SK-N-SH treated with all-trans-retinoic acid at 6 μM for 48 hours (cell line): ENCODE measurements at regions not wholly inside any gene's neighbourhood (a gene's known extent, or its start where the extent isn't known, plus 50 kb on each side); places are given as distances from the start of the nearest gene placed in this dataset.

Source experiments
- ATAC-seq: fragments of 200-7000 bp; cut with Tn5 transposase; 3 replicates; pipeline ENCODE4 v1.9.1; 2020; ENCODE audit warnings: mild to moderate bottlenecking, moderate library complexity
- ARNTL ChIP-seq: fragments of 450-650 bp; formaldehyde crosslinking; IDR thresholded peaks from 2 replicates; pipeline ENCODE4 v1.5.0; 2020; ENCODE audit warnings: low read depth, mild to moderate bottlenecking, moderate library complexity, borderline replicate concordance
- BACH2 ChIP-seq: fragments of 250-450 bp; sonication (Bioruptor Pico); IDR thresholded peaks from 2 replicates; pipeline ENCODE4 v1.9.0; 2021; ENCODE audit warnings: mild to moderate bottlenecking, borderline replicate concordance
- CSDC2 ChIP-seq: fragments of 250-450 bp; sonication (Bioruptor Pico); IDR thresholded peaks from 2 replicates; pipeline ENCODE4 v1.5.0; 2020; ENCODE audit warnings: mild to moderate bottlenecking, moderate library complexity
- CSRNP3 ChIP-seq: fragments of 250-450 bp; sonication (Bioruptor Pico); IDR thresholded peaks from 2 replicates; pipeline ENCODE4 v1.5.1; 2021; ENCODE audit warnings: mild to moderate bottlenecking, moderate library complexity
- ESRRG ChIP-seq: fragments of 250-450 bp; sonication (Bioruptor Pico); IDR thresholded peaks from 2 replicates; pipeline ENCODE4 v1.6.1; 2021; ENCODE audit warnings: mild to moderate bottlenecking
- PPARA ChIP-seq: fragments of 250-450 bp; sonication (Bioruptor Pico); IDR thresholded peaks from 2 replicates; pipeline ENCODE4 v1.5.0; 2020; ENCODE audit warnings: mild to moderate bottlenecking, borderline replicate concordance
- RARB ChIP-seq: fragments of 250-450 bp; sonication (Bioruptor Pico); IDR thresholded peaks from 2 replicates; pipeline ENCODE4 v1.8.0; 2021; ENCODE audit warnings: mild to moderate bottlenecking, moderate library complexity
- SNAI2 ChIP-seq: fragments of 250-450 bp; sonication (Bioruptor Pico); IDR thresholded peaks from 2 replicates; pipeline ENCODE4 v1.5.0; 2020; ENCODE audit warnings: mild to moderate bottlenecking, moderate library complexity
- ZC3H10 ChIP-seq: fragments of 250-450 bp; sonication (Bioruptor Pico); IDR thresholded peaks from 2 replicates; pipeline ENCODE4 v1.5.1; 2021; ENCODE audit warnings: mild to moderate bottlenecking, moderate library complexity
- ZFP3 ChIP-seq: fragments of 250-450 bp; sonication (Bioruptor Pico); IDR thresholded peaks from 2 replicates; pipeline ENCODE4 v1.5.0; 2020; ENCODE audit warnings: mild to moderate bottlenecking, moderate library complexity
- ZFP30 ChIP-seq: fragments of 450-650 bp; formaldehyde crosslinking; IDR thresholded peaks from 2 replicates; pipeline ENCODE4 v1.5.0; 2022; ENCODE audit warnings: mild to moderate bottlenecking, moderate library complexity
- ZNF565 ChIP-seq: fragments of 450-650 bp; formaldehyde crosslinking; conservative IDR thresholded peaks from 2 replicates; pipeline ENCODE4 v1.5.0; 2020; ENCODE audit warnings: low read depth, mild to moderate bottlenecking, moderate library complexity
- ZNF70 ChIP-seq: fragments of 450-650 bp; formaldehyde crosslinking; IDR thresholded peaks from 2 replicates; pipeline ENCODE4 v1.5.0; 2020; ENCODE audit warnings: mild to moderate bottlenecking, moderate library complexity
- ZNF8 ChIP-seq: fragments of 450-650 bp; formaldehyde crosslinking; IDR thresholded peaks from 2 replicates; pipeline ENCODE4 v1.5.0; 2020; ENCODE audit warnings: mild to moderate bottlenecking, moderate library complexity
- TF ChIP-seq, protein P1 (sequence below): fragments of 250-450 bp; sonication (Bioruptor Pico); IDR thresholded peaks from 2 replicates; pipeline ENCODE4 v1.8.0; 2021; ENCODE audit warnings: low read depth, mild to moderate bottlenecking, moderate library complexity, borderline replicate concordance
- TF ChIP-seq, protein P2 (sequence below): fragments of 250-450 bp; sonication (Bioruptor Pico); IDR thresholded peaks from 2 replicates; pipeline ENCODE4 v1.5.0; 2020; ENCODE audit warnings: mild to moderate bottlenecking, moderate library complexity

DNA sequence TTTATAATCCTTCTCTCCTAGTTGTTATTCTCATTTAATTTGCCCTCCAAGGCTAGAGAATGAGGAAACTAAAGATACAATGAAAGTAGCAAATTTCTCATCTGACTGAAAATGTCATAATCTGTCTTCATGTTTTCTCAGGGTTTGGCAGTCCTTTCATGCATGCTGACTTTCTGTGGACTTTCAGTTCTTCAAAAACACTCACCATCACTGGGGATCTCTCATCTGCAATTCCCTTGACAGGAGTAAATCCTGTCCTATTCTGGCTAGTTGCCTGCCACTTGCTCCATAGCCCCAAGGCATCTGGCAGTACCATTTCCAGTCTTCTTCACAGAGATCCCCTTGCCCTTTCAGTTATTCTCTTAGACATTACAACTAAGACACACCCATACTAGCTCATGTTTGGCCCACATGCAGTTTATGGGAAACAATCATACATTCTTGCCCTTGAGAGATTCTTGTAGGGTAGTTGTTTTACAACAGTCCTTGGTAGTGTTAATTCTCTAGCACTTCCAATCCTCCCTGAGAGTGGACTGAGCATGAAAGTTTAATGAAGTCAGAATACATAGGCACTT, 449.7 kb upstream of the KLHL4 start:
- TF ChIP-seq ZFP30 (CRISPR knock-in tag) (no peak), RARB (CRISPR knock-in tag) (no peak)
- TF ChIP-seq, protein P1, sequence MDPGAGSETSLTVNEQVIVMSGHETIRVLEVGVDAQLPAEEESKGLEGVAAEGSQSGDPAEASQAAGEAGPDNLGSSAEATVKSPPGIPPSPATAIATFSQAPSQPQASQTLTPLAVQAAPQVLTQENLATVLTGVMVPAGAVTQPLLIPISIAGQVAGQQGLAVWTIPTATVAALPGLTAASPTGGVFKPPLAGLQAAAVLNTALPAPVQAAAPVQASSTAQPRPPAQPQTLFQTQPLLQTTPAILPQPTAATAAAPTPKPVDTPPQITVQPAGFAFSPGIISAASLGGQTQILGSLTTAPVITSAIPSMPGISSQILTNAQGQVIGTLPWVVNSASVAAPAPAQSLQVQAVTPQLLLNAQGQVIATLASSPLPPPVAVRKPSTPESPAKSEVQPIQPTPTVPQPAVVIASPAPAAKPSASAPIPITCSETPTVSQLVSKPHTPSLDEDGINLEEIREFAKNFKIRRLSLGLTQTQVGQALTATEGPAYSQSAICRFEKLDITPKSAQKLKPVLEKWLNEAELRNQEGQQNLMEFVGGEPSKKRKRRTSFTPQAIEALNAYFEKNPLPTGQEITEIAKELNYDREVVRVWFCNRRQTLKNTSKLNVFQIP (CRISPR knock-in tag), result no peak
- TF ChIP-seq, all 23 proteins: peak for 0
- ATAC-seq, result no peak

DNA sequence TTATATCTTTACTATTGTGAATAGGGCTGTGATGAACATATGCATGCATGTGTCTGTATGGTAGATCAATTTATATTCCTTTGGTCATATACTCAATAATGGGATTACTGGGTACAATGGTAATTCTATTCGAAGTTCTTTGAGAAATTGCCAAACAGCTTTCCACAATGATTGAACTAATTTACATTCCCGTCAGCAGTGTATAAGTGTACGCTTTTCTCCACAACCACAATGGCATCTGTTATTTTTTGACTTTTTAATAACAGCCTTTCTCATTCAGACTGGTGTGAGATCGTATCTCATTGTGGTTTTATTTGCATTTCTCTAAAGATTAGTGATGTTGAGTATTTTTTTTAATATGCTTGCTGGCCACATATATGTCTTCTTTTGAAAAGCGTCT, 439.4 kb upstream of the KLHL4 start:
- TF ChIP-seq, protein P1 (CRISPR knock-in tag), result no peak
- TF ChIP-seq ZNF70 (CRISPR knock-in tag) (no peak), ARNTL (CRISPR knock-in tag) (no peak), CSDC2 (CRISPR knock-in tag) (no peak), ZNF565 (CRISPR knock-in tag) (no peak), ESRRG (CRISPR knock-in tag) (no peak), SNAI2 (CRISPR knock-in tag) (no peak), ZFP3 (no peak), BACH2 (CRISPR knock-in tag) (no peak), ZC3H10 (CRISPR knock-in tag) (no peak), CSRNP3 (no peak), PPARA (CRISPR knock-in tag) (no peak)
- TF ChIP-seq, protein P2, sequence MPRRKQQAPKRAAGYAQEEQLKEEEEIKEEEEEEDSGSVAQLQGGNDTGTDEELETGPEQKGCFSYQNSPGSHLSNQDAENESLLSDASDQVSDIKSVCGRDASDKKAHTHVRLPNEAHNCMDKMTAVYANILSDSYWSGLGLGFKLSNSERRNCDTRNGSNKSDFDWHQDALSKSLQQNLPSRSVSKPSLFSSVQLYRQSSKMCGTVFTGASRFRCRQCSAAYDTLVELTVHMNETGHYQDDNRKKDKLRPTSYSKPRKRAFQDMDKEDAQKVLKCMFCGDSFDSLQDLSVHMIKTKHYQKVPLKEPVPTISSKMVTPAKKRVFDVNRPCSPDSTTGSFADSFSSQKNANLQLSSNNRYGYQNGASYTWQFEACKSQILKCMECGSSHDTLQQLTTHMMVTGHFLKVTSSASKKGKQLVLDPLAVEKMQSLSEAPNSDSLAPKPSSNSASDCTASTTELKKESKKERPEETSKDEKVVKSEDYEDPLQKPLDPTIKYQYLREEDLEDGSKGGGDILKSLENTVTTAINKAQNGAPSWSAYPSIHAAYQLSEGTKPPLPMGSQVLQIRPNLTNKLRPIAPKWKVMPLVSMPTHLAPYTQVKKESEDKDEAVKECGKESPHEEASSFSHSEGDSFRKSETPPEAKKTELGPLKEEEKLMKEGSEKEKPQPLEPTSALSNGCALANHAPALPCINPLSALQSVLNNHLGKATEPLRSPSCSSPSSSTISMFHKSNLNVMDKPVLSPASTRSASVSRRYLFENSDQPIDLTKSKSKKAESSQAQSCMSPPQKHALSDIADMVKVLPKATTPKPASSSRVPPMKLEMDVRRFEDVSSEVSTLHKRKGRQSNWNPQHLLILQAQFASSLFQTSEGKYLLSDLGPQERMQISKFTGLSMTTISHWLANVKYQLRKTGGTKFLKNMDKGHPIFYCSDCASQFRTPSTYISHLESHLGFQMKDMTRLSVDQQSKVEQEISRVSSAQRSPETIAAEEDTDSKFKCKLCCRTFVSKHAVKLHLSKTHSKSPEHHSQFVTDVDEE (CRISPR knock-in tag), result no peak
- TF ChIP-seq, all 23 proteins: peak for 0
- no peak for ATAC-seq

- TF ChIP-seq PPARA (CRISPR knock-in tag) (no peak), SNAI2 (CRISPR knock-in tag) (no peak), ZNF8 (CRISPR knock-in tag) (no peak), CSRNP3 (no peak), BACH2 (CRISPR knock-in tag) (no peak), ZC3H10 (CRISPR knock-in tag) (no peak), RARB (CRISPR knock-in tag) (no peak)
- TF ChIP-seq, protein P2 (CRISPR knock-in tag), result no peak
- no peak for ATAC-seq
Measured at GRCh38 chrX:87098477-87098876, 419.1 kb upstream of the KLHL4 start.
